Cardiac fibroblast (primary cell): ENCODE measurements at regions not wholly inside any gene's neighbourhood (a gene's known extent, or its start where the extent isn't known, plus 50 kb on each side); places are given as distances from the start of the nearest gene placed in this dataset.

ENCODE experiments used
- DNase-seq, 2 donors: peaks; one replicate each; pipeline versions ENCODE4 v3.0.0 to v3.0.0-alpha.2; 2010; ENCODE audit warnings: low read depth in 2 of 2
- H3K4me3 ChIP-seq, 2 donors: replicated peaks in 1 of 2; 1 replicate in 1 of 2; 2 replicates in 1 of 2; pipeline ENCODE4 v1.5.1; 2011; ENCODE audit warnings: low read depth in 2 of 2, low read length in 2 of 2, mild to moderate bottlenecking in 2 of 2, moderate library complexity in 1 of 2
- TF ChIP-seq, protein P1 (sequence below): IDR thresholded peaks from one replicate; pipeline ENCODE4 v1.5.1; 2011; ENCODE audit warnings: low read depth, mild to moderate bottlenecking, low read length, inconsistent platforms

DNA sequence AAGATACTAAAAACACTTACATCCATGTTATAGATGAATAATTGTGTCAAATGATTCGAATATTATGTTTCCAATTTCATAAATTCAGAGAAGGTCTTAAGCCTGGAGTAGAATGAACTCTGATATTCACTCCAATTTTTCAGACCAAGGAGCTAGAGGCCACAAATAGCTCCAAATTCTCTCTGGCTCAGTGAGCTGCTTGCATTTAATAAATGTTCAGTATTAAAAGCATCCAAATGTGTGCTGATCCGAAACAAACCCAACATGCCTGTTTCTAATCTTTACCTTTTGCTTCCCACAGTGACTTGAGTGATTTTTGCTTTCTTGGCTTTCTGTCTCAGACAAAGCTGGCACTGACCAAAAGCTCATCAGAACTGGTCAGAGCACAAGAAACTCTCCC lies 291.4 kb downstream of the CCDC85A start:
- TF ChIP-seq, protein P1, sequence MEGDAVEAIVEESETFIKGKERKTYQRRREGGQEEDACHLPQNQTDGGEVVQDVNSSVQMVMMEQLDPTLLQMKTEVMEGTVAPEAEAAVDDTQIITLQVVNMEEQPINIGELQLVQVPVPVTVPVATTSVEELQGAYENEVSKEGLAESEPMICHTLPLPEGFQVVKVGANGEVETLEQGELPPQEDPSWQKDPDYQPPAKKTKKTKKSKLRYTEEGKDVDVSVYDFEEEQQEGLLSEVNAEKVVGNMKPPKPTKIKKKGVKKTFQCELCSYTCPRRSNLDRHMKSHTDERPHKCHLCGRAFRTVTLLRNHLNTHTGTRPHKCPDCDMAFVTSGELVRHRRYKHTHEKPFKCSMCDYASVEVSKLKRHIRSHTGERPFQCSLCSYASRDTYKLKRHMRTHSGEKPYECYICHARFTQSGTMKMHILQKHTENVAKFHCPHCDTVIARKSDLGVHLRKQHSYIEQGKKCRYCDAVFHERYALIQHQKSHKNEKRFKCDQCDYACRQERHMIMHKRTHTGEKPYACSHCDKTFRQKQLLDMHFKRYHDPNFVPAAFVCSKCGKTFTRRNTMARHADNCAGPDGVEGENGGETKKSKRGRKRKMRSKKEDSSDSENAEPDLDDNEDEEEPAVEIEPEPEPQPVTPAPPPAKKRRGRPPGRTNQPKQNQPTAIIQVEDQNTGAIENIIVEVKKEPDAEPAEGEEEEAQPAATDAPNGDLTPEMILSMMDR = no peak
- no peak for DNase-seq
- H3K4me3 ChIP-seq = no peak overlapping the region

DNA sequence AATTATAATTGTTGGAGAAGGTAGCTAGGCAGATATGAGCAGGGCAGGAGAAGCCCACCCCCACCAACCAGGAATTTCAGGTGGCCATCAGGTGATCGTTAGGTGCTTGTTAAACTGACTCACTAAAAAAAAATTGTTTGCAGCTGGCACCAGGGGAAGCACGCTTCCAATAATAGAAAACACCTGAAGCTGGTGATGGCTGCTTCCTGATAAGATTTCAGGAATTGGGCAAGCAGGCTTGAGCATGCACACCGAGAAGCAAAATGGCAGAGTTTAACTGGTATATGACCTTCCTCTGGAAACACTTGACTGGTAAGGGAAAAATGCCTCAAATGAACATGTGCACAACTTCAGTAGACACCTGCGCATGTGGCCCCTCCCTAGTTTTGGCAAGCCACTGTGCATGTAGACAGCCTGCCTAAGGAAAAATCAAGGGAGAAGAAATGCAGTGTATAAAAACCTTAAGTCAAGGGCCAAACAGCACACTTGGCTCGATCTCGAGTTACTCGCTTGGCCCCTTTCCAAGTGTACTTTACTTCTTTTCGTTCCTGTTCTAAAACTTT lies 292.8 kb downstream of the CCDC85A start:
- DNase-seq = no peak
- H3K4me3 ChIP-seq = no peak overlapping the region
- TF ChIP-seq, protein P1 = no peak

DNA sequence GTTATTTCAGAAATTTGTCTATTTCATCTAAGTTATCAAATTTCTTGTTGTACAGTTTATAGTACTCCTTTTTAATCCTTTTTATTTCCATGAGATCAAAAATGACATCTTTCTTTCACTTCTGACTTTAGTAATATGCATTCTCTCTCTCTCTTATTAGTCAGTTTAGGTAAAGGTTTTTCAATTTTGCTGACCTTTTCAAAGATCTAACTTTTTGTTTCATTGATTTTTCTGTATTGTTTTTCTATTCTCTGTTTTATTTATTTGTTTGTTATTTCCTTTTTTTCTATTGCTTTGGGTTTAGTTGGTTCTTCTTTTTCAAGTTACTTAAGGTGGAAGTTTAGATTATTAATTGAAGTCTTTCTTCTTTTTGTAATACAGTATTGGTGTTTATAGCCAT lies 294.2 kb downstream of the CCDC85A start:
- TF ChIP-seq, protein P1 = no peak
- no peak overlapping the region for H3K4me3 ChIP-seq
- DNase-seq = no peak

DNA sequence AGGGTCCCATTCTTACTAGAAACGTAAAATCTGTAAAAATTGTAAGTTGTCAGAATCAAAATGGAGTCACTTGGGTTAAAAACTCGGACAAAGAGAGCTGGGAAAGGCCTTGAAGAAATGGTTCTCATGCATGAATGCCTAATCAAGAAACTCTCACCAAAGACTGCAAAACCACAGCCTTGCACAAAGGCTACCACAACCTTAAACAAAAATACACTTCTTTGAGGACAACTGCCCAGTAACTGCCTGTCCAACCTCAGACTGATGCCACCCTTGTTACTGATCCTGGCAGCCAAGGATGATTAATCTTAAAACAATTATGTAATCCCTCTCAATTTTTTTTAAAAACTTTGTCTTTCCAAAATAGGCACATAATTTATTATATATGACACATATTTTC lies 299.3 kb downstream of the CCDC85A start:
- no peak for DNase-seq
- TF ChIP-seq, protein P1 = no peak
- H3K4me3 ChIP-seq = no peak overlapping the region

DNA sequence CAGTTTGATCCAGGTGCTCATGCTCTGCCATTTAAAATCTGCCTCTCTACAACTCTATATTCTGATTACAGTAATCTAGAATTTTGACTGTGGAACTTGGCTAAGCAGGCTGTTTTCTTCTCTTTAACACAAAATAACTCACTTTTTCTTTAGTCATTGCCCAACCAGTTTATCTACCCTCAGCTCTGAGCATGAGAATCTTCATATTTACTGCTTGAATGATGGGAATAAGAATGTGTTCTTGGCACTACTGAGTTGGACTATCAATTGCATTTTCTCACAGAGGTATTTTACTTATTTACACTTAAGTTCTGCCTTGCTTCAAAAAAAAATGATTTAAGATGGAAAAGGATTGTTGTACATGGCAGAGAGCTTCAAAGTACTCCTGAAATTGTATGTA lies 301.1 kb downstream of the CCDC85A start:
- no peak for DNase-seq
- H3K4me3 ChIP-seq = no peak overlapping the region
- TF ChIP-seq, protein P1 = no peak

DNA sequence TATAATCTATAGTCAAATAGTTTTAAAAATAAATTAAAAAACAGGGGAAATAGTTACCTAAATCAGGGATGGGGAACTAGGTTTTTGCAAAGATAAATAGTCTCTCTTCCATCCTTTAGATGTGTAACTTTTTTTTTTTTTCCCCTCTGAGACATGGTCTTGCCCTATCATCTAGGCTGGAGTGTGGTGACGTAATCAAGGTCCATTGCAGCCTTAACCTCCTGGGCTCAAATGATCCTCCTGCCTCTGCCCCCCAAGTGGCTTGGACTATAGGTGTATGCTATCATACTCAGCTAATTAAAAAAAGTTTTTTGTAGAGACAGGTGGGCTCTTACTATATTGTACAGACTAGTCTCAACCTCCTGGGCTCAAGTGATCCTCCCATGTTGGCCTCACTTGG lies 316.5 kb downstream of the CCDC85A start:
- H3K4me3 ChIP-seq = no peak overlapping the region
- no peak for DNase-seq
- TF ChIP-seq, protein P1 = no peak

DNA sequence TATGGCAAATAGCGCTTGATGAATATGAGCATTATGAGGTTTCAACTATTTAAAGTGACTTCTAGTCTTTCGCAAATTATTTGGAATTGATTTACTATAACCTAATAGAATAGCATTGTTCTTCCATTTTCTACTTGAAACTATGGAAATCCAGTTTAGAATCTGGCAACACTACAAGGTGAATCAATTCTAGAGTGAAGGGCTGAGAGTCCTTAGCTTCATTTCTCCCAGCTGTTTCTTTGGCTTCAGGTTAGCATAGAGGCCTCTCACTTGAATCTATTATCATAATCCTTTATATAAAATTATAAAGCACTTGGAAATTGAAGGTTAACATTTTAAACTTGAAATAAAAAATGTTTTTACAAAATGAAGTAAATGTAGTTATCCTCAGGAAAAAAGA lies 318.8 kb downstream of the CCDC85A start:
- no peak overlapping the region for H3K4me3 ChIP-seq
- TF ChIP-seq, protein P1 = no peak
- no peak for DNase-seq
